ENCODE measurements at regions not wholly inside any gene's neighbourhood (a gene's known extent, or its start where the extent isn't known, plus 50 kb on each side); places are given as distances from the start of the nearest gene placed in this dataset.

GRCh38 chr4:176479767-176480166 is 160.0 kb downstream of the SPCS3 start:
- no peak for DNase-seq (ENCODE audit: low spot score)
- Mint-ChIP-seq H3K27me3 (ENCODE audit: low read depth) (peaks cover 10% of the 10 kb centered on the region), H3K27ac (ENCODE audit: unreplicated experiment) (no peak overlapping the region), H3K36me3 (ENCODE audit: low read depth) (no peaks in the 10 kb centered on the region), H3K9me3 (ENCODE audit: low read depth) (peaks cover 14% of the 10 kb centered on the region), H3K4me1 (ENCODE audit: low read depth) (peaks cover 2% of the 10 kb centered on the region), H3K4me3 (ENCODE audit: unreplicated experiment) (no peak overlapping the region)
- no peak for TF ChIP-seq CTCF (IDR thresholded peaks at IDR 0.05)

GRCh38 chr4:176482972-176483371 is 163.2 kb downstream of the SPCS3 start:
- H3K4me3 Mint-ChIP-seq (ENCODE audit: unreplicated experiment) = no peak overlapping the region
- no peak for DNase-seq (ENCODE audit: low spot score)
- H3K36me3 Mint-ChIP-seq (ENCODE audit: low read depth) = no peaks in the 10 kb centered on the region
- no peak for TF ChIP-seq CTCF (IDR thresholded peaks at IDR 0.05)
- H3K27me3 Mint-ChIP-seq (ENCODE audit: low read depth) = peaks cover 13% of the 10 kb centered on the region
- H3K4me1 Mint-ChIP-seq (ENCODE audit: low read depth) = peaks cover 2% of the 10 kb centered on the region
- no peak overlapping the region for H3K27ac Mint-ChIP-seq (ENCODE audit: unreplicated experiment)
- peaks cover 1% of the 10 kb centered on the region for H3K9me3 Mint-ChIP-seq (ENCODE audit: low read depth)

GRCh38 chr4:176484301-176484984 is 164.7 kb downstream of the SPCS3 start:
- no peak overlapping the region for H3K27ac Mint-ChIP-seq (ENCODE audit: unreplicated experiment)
- TF ChIP-seq CTCF (IDR thresholded peaks at IDR 0.05) = no peak
- peaks cover 11% of the 10 kb centered on the region for H3K27me3 Mint-ChIP-seq (ENCODE audit: low read depth)
- no peaks in the 10 kb centered on the region for H3K4me1 Mint-ChIP-seq (ENCODE audit: low read depth)
- H3K36me3 Mint-ChIP-seq (ENCODE audit: low read depth) = no peaks in the 10 kb centered on the region
- DNase-seq (ENCODE audit: low spot score) = no peak
- no peak overlapping the region for H3K4me3 Mint-ChIP-seq (ENCODE audit: unreplicated experiment)
- H3K9me3 Mint-ChIP-seq (ENCODE audit: low read depth) = peaks cover 4% of the 10 kb centered on the region

GRCh38 chr4:176489001-176489400 is 169.2 kb downstream of the SPCS3 start:
- H3K27me3 Mint-ChIP-seq (ENCODE audit: low read depth) = peaks cover 21% of the 10 kb centered on the region
- no peak for TF ChIP-seq CTCF (IDR thresholded peaks at IDR 0.05)

GRCh38 chr4:176492646-176493302 is 173.0 kb downstream of the SPCS3 start:
- Mint-ChIP-seq H3K4me1 (ENCODE audit: low read depth) (no peaks in the 10 kb centered on the region), H3K27ac (ENCODE audit: unreplicated experiment) (no peak overlapping the region), H3K4me3 (ENCODE audit: unreplicated experiment) (no peak overlapping the region), H3K27me3 (ENCODE audit: low read depth) (peaks cover 20% of the 10 kb centered on the region), H3K36me3 (ENCODE audit: low read depth) (no peaks in the 10 kb centered on the region), H3K9me3 (ENCODE audit: low read depth) (peaks cover 9% of the 10 kb centered on the region)
- TF ChIP-seq CTCF (IDR thresholded peaks at IDR 0.05) = no peak
- DNase-seq (ENCODE audit: low spot score) = no peak

More at GRCh38 chr4:176489001-176489400, 169.2 kb downstream of the SPCS3 start:
- no peak for DNase-seq (ENCODE audit: low spot score)
- Mint-ChIP-seq H3K9me3 (ENCODE audit: low read depth) (peaks cover 4% of the 10 kb centered on the region), H3K4me3 (ENCODE audit: unreplicated experiment) (no peak overlapping the region), H3K36me3 (ENCODE audit: low read depth) (no peaks in the 10 kb centered on the region), H3K4me1 (ENCODE audit: low read depth) (no peaks in the 10 kb centered on the region), H3K27ac (ENCODE audit: unreplicated experiment) (no peak overlapping the region)
